OCI-LY1 (cell line): ENCODE measurements at regions not wholly inside any gene's neighbourhood (a gene's known extent, or its start where the extent isn't known, plus 50 kb on each side); places are given as distances from the start of the nearest gene placed in this dataset.

Source experiments
- H2AFZ ChIP-seq: fragments of 200-600 bp; sonication (generic), shearing (Covaris generic); 2 replicates; pipeline ENCODE4 v1.6.0; 2014; ENCODE audit warnings: antibody characterized with exemption, mild to moderate bottlenecking, low read length
- H3F3A ChIP-seq: fragments of 200-600 bp; sonication (generic), shearing (Covaris generic); 2 replicates; pipeline ENCODE4 v1.6.0; 2014; ENCODE audit warnings: mild to moderate bottlenecking, antibody characterized with exemption, low read length, moderate library complexity; ENCODE audit not compliant: insufficient read depth
- H3K27ac ChIP-seq: fragments of 200-600 bp; sonication (generic); 2 replicates; pipeline ENCODE4 v1.5.1; 2014; ENCODE audit warnings: low read length, mixed run types, mild to moderate bottlenecking, low read depth; ENCODE audit not compliant: poor library complexity, severe bottlenecking
- H3K27me3 ChIP-seq: fragments of 200-600 bp; sonication (generic); 2 replicates; pipeline ENCODE4 v1.6.0; 2014; ENCODE audit warnings: antibody characterized with exemption, mild to moderate bottlenecking, low read length, moderate library complexity; ENCODE audit not compliant: insufficient read depth
- H3K36me3 ChIP-seq: fragments of 200-600 bp; sonication (generic); 2 replicates; pipeline ENCODE4 v1.6.1; 2014; ENCODE audit warnings: mild to moderate bottlenecking, antibody characterized with exemption, low read length, moderate library complexity, mixed read lengths; ENCODE audit not compliant: insufficient read depth
- H3K4me1 ChIP-seq: fragments of 200-600 bp; sonication (generic); 2 replicates; pipeline ENCODE4 v1.5.1; 2014; ENCODE audit warnings: mild to moderate bottlenecking, low read length, moderate library complexity; ENCODE audit not compliant: insufficient read depth, severe bottlenecking
- H3K4me2 ChIP-seq: fragments of 200-600 bp; sonication (generic), shearing (Covaris generic); 2 replicates; pipeline ENCODE4 v1.6.1; 2014; ENCODE audit warnings: low read length
- H3K4me3 ChIP-seq: fragments of 200-600 bp; sonication (generic); 2 replicates; pipeline ENCODE4 v1.5.1; 2014; ENCODE audit warnings: low read length, low read depth, mild to moderate bottlenecking, mixed read lengths; ENCODE audit not compliant: poor library complexity, severe bottlenecking
- H3K79me2 ChIP-seq: fragments of 200-600 bp; shearing (Covaris generic); 2 replicates; pipeline ENCODE4 v1.6.1; 2016; ENCODE audit warnings: mixed run types, low read length, mixed read lengths; ENCODE audit not compliant: insufficient read depth
- H3K9ac ChIP-seq: fragments of 200-600 bp; sonication (generic), shearing (Covaris generic); 2 replicates; pipeline ENCODE4 v1.6.1; 2014; ENCODE audit warnings: mild to moderate bottlenecking, low read length, mixed read lengths
- H3K9me2 ChIP-seq: fragments of 200-600 bp; sonication (generic), shearing (Covaris generic); 2 replicates; pipeline ENCODE4 v1.6.1; 2014; ENCODE audit warnings: low read depth, mild to moderate bottlenecking, low read length, mixed read lengths
- H3K9me3 ChIP-seq: fragments of 200-600 bp; shearing (Covaris generic); 2 replicates; pipeline ENCODE4 v1.6.1; 2014; ENCODE audit warnings: low read length, mixed read lengths
- H4K20me1 ChIP-seq: fragments of 200-600 bp; sonication (generic), shearing (Covaris generic); 2 replicates; pipeline ENCODE4 v1.6.0; 2016; ENCODE audit warnings: mild to moderate bottlenecking, low read length; ENCODE audit not compliant: insufficient read depth
- EZH2 ChIP-seq: fragments of 200-600 bp; sonication (generic), shearing (Covaris generic); IDR thresholded peaks from 2 replicates; pipeline ENCODE4 v1.8.0; 2017; ENCODE audit warnings: borderline replicate concordance, mixed run types, mild to moderate bottlenecking, antibody characterized with exemption, low read length, moderate library complexity, mixed read lengths
- TF ChIP-seq, protein P1 (sequence below): fragments of 200-600 bp; sonication (generic), shearing (Covaris generic); IDR thresholded peaks from 2 replicates; pipeline ENCODE4 v1.5.1; 2017; ENCODE audit warnings: mild to moderate bottlenecking, antibody characterized with exemption, low read length, moderate library complexity, mixed read lengths

DNA sequence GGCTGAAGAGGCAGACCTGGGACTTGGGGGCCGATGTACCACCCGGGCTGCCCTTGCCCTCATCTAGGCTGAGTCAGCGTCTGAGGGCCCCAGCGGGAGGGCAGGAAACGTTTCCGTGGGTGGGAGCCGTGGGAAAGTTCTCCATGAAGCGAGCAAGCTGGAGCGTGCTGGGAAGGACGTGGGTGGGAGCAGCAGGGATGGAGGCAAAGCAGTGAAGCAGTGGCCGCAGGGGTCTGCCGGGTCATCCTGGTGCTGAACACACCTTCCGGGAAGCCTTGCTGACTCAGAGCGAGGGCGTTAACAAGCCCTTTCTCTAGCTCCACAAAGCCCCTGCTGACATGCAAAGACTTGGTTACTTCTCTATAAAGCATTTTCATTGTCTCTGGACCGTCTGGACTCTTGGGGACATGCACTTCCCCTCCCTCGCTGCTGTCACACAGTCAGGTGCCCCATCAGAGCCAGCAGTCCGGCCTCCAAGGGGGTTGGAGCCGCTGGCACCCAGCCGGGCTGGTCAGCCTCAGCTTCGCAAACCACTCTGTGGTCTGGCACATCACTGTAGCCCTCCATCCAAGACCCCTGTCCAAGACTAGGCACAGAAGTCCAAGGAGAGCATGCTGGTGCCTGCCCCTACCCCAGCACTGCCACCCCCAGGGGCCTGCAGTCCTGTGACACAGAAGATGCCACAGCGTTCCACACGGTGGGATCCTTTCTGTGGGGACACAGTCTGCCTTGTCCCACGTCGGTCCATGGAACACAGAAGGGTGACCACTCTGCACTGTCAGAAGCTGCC lies 115.1 kb upstream of the GPC1 start:
- no peaks in the 10 kb centered on the region for H3K36me3 ChIP-seq
- no peaks in the 10 kb centered on the region for H4K20me1 ChIP-seq
- no peak overlapping the region for H3K9ac ChIP-seq
- H3K79me2 ChIP-seq = no peaks in the 10 kb centered on the region
- H3K27me3 ChIP-seq = no peaks in the 10 kb centered on the region
- H3K4me1 ChIP-seq = no peaks in the 10 kb centered on the region
- no peak overlapping the region for H2AFZ ChIP-seq
- H3K9me2 ChIP-seq = no peaks in the 10 kb centered on the region
- H3K27ac ChIP-seq = no peak overlapping the region
- H3K4me3 ChIP-seq = no peak overlapping the region
- H3K9me3 ChIP-seq = no peaks in the 10 kb centered on the region
- TF ChIP-seq, protein P1, sequence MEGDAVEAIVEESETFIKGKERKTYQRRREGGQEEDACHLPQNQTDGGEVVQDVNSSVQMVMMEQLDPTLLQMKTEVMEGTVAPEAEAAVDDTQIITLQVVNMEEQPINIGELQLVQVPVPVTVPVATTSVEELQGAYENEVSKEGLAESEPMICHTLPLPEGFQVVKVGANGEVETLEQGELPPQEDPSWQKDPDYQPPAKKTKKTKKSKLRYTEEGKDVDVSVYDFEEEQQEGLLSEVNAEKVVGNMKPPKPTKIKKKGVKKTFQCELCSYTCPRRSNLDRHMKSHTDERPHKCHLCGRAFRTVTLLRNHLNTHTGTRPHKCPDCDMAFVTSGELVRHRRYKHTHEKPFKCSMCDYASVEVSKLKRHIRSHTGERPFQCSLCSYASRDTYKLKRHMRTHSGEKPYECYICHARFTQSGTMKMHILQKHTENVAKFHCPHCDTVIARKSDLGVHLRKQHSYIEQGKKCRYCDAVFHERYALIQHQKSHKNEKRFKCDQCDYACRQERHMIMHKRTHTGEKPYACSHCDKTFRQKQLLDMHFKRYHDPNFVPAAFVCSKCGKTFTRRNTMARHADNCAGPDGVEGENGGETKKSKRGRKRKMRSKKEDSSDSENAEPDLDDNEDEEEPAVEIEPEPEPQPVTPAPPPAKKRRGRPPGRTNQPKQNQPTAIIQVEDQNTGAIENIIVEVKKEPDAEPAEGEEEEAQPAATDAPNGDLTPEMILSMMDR = no peak
- TF ChIP-seq EZH2 = no peak
- H3F3A ChIP-seq = no peaks in the 10 kb centered on the region
- no peak overlapping the region for H3K4me2 ChIP-seq

DNA sequence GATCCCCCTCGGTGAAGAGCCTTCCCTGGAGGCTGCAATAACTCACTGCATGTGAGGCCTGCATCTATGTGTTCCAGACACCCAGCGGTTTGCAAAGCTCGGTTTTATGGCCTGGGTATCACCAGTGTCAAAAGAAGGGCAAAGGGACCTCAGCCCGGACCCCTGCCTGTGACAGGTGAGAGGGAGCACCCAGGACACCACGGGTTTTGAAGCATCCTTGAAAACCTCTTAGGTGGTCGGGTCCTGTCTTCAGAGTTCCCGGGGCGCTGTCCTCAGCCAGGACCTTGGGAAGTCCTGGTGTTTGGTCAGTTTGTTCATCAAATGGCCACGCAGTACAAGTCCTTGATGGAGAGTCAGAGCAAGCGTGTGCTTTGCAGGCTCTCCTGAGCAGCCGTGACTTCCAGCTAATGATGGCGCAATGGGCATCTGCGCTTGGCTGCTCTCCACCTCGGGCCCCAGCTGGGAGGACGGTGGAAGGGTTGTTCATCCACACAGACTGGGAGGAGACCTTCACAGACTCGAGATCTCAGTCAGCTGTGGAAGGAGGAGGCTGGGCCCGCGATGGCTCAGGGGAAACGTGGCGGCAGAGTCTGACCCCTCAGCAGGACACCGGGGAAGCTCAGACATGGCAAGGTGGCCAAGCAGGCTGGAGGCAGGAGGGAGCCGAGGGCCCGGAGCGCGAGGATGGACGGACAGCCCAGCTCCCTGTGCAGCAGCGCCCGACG lies 113.1 kb upstream of the GPC1 start:
- no peaks in the 10 kb centered on the region for H3K9me2 ChIP-seq
- no peaks in the 10 kb centered on the region for H3K9me3 ChIP-seq
- no peak overlapping the region for H3K27ac ChIP-seq
- H3K4me2 ChIP-seq = no peak overlapping the region
- H3K4me3 ChIP-seq = no peak overlapping the region
- no peak overlapping the region for H2AFZ ChIP-seq
- no peak overlapping the region for H3K9ac ChIP-seq
- H3F3A ChIP-seq = no peaks in the 10 kb centered on the region
- H3K4me1 ChIP-seq = no peaks in the 10 kb centered on the region
- H4K20me1 ChIP-seq = no peaks in the 10 kb centered on the region
- no peaks in the 10 kb centered on the region for H3K36me3 ChIP-seq
- no peak for TF ChIP-seq EZH2
- TF ChIP-seq, protein P1 = no peak
- no peaks in the 10 kb centered on the region; the same call in 1 of the 2 replicates for H3K27me3 ChIP-seq
- no peaks in the 10 kb centered on the region for H3K79me2 ChIP-seq

DNA sequence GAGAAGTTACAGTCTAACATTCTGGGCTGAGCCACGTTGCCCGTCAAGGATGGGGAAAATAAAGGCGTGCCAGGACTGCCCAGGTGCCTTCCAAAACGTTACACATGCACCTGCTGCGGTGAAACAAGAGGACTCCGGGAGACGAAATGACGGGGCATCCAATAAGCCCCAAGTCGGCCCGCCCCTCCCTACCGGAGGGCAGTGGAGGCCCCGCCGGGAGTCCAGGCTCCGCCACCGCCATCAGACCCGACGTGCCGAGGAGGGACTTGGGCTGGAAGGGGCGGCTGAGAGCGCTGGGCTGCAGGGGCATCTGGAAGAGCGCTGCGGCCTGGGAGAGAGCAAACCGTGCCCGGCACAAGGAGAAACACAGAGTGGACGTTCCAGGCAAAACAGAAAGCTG lies 112.5 kb upstream of the GPC1 start:
- Histone ChIP-seq H3K4me2 (no peak overlapping the region), H4K20me1 (no peaks in the 10 kb centered on the region), H3K9me2 (no peaks in the 10 kb centered on the region), H3K36me3 (no peaks in the 10 kb centered on the region), H3K27ac (no peak overlapping the region), H3K9ac (no peak overlapping the region), H3K79me2 (no peaks in the 10 kb centered on the region), H2AFZ (no peak overlapping the region), H3K9me3 (no peaks in the 10 kb centered on the region), H3K4me3 (no peak overlapping the region), H3F3A (no peaks in the 10 kb centered on the region), H3K27me3 (no peaks in the 10 kb centered on the region; the same call in 1 of the 2 replicates), H3K4me1 (no peaks in the 10 kb centered on the region)
- TF ChIP-seq EZH2 = no peak
- TF ChIP-seq, protein P1 = no peak
